ENCODE measurements at regions not wholly inside any gene's neighbourhood (a gene's known extent, or its start where the extent isn't known, plus 50 kb on each side); places are given as distances from the start of the nearest gene placed in this dataset.

DNA sequence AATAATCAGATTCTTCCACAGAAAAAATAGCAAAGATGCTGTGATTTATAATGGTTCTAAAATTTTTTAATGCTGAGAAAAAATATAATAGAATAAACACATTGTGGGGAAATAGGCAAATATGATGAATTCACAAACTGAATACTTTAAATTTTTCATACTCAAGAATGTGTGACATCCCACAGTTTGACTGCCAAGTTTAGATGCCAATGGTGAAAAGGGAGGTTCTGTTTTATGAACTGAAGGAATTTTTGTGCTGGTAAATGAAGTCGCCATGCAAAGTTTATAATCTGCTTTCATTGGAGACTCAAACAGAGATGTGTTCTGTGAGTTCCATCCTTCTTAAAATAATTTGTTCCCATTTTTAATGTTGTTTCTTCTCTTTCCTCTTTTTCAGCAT is 367.5 kb upstream of the ADAMTS16 start:
- DNase-seq, result no peak

- no peak for DNase-seq
These were observed 366.3 kb upstream of the ADAMTS16 start for GRCh38 chr5:4773827-4774317.

DNA sequence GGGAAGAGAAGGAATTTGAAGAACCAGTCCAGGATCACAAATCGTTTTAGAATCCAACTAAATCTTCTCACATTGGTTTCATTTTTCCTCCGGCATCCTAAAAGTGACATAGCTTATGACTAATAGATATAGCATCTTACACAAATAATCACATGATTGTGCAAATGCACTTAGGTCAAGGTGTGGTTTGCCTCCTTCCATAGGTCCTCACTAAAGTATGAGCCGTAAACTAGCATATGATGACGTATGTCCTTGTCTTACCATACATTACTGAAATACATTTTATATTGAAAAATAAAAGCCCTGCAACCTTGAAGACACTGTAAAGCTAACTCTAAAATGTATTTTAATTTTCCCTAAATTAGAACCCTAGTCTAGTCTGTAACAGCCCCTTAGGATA is 362.7 kb upstream of the ADAMTS16 start:
- no peak for DNase-seq

GRCh38 chr5:4780633-4781032 is 359.5 kb upstream of the ADAMTS16 start:
- DNase-seq, result no peak

GRCh38 chr5:4781299-4781698 is 358.8 kb upstream of the ADAMTS16 start:
- no peak for DNase-seq

DNA sequence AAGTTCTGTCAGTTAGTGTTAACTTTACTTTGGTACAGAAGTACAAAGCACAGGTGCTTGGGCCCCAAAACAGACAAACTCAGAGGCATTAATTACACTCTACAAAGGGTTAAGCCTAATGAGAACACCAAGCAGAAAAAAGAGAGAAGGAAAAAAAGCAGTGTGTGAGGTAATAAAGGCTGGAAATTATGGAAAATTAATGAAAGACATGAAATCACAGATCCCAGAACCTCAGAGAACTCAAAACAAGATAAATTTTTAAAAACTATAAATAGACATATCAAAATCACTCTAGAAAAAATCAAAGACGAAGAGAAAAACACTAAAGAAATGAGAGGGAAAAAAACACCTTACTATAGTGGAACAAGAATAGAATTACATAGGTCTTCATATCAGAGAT is 354.2 kb upstream of the ADAMTS16 start:
- DNase-seq, result no peak

DNA sequence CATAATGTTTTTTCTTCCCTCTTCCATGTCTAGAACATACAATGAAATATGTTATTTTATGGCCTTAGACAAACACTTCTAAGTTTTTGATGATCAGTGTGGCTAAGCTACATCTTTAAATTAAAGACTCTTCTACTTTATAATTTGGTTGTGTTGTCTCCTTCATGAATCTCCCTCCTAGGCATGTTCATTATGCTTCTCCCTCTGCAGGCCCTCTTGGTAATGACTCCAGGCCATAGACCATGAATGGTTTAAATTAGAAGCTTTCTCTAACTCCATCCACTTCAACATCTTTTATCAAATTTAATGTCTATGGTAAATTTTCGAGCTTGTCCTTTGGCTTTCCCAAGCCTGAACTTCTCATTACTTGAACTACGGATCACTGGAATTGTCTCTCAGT is 342.7 kb upstream of the ADAMTS16 start:
- DNase-seq, result no peak

DNA sequence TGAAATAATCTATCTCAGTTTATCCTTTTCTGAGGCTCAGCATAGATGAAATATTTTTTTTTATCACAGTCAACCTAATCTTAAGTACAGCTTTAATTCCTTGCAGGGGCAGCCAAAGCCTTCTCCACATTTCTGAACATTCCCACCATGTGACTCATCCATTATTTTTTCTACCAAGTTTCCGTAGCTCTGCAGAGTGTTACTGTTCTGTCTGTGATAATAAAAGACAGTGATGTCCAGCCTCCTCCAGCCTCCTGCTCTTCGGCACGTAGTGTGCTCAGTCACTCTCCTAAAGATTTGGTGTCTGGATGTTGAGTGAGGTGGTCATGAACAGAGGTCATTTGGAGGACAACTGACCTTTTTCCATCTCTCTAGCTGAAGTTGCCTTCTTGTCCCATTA is 338.1 kb upstream of the ADAMTS16 start:
- no peak for DNase-seq

GRCh38 chr5:4804691-4805360 is 335.3 kb upstream of the ADAMTS16 start:
- DNase-seq, result no peak

- no peak for DNase-seq
These were observed 325.1 kb upstream of the ADAMTS16 start for GRCh38 chr5:4815002-4815401.

GRCh38 chr5:4817767-4818166 is 322.4 kb upstream of the ADAMTS16 start:
- DNase-seq, result no peak

- DNase-seq, result no peak
These were observed 308.8 kb upstream of the ADAMTS16 start for GRCh38 chr5:4831325-4831724.

GRCh38 chr5:4832471-4832870 is 307.7 kb upstream of the ADAMTS16 start:
- DNase-seq, result no peak

DNA sequence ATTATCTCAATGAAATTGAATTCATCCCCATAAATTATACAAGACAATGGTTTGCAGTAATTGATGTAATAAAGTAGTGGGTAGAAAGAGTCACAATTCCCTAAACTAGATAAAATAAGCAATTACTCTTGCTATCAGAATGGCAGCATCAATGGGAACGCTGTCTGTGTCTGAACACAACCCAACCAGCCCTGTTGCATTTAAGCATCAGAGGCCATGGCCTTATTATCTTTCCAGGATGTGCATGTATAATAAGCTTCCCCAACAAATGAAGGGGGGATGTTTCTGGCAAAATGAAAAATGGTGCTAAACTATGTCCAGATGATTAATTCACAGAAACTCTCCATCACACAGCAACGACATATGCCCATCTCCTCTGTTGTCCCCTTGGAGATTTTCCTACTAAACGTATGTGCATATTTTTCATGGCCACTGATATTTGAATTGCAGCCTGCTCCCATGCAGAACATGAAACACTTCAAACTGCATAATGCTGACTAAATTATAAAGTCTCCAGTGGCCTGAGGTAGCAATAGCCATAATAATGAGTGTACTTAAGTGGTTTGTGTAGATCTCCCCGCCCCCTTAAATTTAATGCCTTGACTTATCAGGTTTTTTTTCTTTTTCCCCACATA is 306.9 kb upstream of the ADAMTS16 start:
- no peak for DNase-seq

DNA sequence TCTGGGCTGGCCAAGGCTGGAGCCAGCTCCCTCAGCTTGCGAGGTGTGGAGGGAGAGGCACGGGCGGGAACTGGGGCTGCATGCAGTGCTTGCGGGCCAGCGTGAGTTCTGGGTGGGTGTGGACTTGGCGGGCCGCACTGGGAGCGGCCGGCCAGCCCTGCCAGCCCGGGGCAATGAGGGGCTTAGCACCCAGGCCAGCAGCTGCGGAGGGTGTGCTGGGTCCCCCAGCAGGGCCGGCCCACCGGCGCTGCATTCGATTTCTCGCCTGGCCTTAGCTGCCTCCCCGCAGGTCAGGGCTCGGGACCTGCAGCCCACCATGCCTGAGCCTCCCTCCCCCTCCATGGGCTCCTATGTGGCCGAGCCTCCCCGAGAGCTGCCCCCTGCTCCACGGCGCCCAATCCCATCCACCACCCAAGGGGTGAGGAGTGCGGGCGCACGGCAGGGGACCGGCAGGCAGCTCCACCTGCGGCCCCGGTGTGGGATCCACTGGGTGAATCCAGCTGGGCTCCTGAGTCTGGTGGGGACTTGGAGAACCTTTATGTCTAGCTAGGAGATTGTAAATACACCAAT is 302.6 kb upstream of the ADAMTS16 start:
- no peak for DNase-seq

DNA sequence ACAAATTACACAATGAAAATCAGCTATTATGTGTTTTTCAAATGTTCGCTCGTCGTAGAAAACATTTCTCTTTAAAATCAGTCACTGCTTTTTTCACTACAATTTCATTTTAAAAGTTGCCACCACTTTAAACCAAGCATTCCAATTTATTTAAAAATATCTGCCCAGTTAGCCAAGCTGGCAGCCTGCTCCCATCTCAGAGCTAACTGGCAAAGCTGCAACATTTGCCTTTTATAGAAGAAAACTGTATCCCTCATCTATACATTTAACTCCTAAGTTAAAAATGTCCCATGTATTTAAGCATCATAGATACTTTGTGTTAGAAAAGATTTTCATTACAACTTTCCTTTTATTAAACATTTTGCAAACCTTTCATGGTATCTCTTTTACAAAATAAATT is 294.9 kb upstream of the ADAMTS16 start:
- no peak for DNase-seq

GRCh38 chr5:4847766-4848165 is 292.4 kb upstream of the ADAMTS16 start:
- DNase-seq, result no peak

DNA sequence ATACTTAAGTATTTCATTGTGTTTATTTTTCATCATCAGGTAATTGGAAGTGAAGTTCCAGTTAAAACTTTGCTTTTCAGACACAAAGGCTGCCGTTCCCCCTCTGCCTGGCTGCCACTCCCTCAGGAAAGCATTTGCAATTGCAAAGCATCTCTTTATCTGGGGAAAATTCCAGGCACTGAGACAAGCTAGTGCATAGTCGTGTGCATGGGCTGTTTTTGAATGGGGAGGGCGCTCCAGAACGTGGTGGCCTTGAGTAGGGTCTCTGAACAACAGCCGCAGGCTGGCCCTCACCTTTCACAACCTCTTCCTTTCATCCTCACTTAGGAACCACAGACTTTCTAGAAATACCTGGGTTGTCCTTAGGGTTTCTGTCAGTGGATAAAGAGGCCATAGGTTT is 285.1 kb upstream of the ADAMTS16 start:
- no peak for DNase-seq

DNA sequence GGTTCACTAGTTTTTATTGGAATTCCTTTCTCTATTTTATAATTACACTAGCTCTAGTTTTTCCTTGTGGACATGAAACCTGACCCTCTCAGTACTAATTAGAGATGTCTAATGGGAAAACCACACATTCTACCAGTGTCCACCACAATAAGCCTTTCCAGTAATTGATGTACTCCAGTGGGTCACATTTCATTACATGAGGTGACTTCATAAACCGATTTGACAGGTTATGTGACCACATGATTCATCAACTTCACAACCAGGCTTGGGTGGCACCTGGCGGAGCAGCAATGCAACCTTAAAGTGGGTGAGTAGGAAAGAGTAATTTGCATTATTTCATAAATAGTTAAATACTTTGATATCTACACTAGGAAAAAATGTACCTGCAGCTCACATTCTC is 284.2 kb upstream of the ADAMTS16 start:
- no peak for DNase-seq

GRCh38 chr5:4857761-4858160 is 282.4 kb upstream of the ADAMTS16 start:
- DNase-seq, result no peak

DNA sequence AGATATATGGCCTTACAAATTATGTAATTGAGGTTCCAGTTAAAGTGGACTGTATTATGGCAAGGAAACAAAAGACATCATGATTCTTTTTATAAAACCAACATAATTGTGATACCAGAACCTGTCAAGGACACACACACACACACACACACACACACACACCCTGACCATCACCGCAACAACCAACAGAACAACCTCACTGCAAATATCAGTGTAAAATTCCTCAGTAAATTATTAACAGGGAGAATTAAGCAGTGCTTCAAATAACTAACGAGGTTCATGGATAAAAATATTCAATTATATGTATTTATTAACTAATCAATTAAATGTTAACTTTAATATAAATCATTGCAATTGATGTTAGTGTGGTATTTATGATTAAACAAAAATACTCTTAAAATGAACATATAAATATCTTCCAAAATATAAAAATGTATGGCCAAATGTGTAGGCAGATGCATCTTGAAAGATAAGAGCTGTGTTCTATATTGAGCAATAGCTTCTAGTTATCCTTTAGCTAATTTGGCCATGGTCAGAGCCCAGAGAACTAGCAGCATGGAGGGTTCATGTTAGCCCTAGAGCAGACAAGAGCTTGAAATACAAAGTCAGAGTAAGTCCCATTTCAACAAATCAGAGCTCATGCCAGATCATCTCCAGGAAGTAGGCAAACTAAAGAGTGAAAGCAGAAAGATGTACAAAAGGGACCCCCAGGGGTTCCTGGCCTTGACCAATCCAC is 280.5 kb upstream of the ADAMTS16 start:
- no peak for DNase-seq

- no peak for DNase-seq
These were observed 279.5 kb upstream of the ADAMTS16 start for GRCh38 chr5:4860631-4861030.

DNA sequence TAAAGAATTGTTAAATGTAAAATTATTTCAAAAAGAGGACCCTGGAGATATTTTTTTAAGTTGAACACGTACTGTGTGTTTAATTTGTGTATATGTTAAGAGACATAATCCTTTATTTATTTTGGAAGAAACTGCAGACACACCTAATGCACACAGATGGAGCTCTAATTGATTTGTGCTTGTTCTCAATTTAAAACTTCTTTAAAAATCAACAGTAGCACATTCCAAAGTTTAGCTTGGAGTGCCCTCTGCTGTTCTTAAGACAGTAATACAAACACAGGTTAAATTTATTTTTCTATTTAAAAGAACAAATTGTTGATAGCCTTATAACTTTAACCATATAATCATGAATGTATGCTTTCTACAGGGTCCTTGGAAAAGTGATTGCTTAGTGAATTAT is 277.6 kb upstream of the ADAMTS16 start:
- peak; percentile 17 for DNase-seq

DNA sequence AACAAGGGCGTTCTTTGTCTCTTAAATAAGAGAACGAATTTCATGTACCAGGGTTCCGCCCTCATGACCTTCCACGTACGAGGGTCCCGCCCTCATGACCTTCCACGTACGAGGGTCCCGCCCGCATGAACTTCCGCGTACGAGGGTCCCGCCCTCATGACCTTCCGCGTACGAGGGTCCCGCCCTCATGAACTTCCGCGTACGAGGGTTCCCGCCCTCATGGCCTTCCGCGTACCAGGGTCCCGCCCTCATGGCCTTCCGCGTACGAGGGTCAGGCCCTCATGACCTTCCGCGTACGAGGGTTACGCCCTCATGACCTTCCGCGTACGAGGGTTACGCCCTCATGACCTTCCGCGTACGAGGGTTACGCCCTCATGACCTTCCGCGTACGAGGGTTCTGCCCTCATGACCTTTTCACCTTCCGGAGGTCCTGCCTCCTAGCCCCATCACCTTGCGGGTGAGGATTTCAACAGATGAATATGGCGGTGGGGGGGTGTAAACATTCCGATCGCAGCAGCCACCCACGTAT is 273.9 kb upstream of the ADAMTS16 start:
- no peak for DNase-seq
